ENCODE measurements at regions not wholly inside any gene's neighbourhood (a gene's known extent, or its start where the extent isn't known, plus 50 kb on each side); places are given as distances from the start of the nearest gene placed in this dataset.

GRCh38 chr12:125966641-125967040, 901.4 kb downstream of the AACS start:
- no peak for TF ChIP-seq CTCF (IDR thresholded peaks at IDR 0.05; ENCODE audit: insufficient read depth, low read length, poor library complexity, severe bottlenecking)
- no peaks in the 10 kb centered on the region for H3K27me3 ChIP-seq (ENCODE audit: control insufficient read depth, insufficient read depth, low read length)
- no peak for DNase-seq (ENCODE audit: low read depth)
- H3K36me3 ChIP-seq (ENCODE audit: control insufficient read depth, insufficient read depth, low read length): no peaks in the 10 kb centered on the region
- no peak overlapping the region for H3K4me3 ChIP-seq (ENCODE audit: low read depth, low read length)

GRCh38 chr12:125968413-125968812, 903.2 kb downstream of the AACS start:
- no peaks in the 10 kb centered on the region for H3K36me3 ChIP-seq (ENCODE audit: control insufficient read depth, insufficient read depth, low read length)
- TF ChIP-seq CTCF (IDR thresholded peaks at IDR 0.05; ENCODE audit: insufficient read depth, low read length, poor library complexity, severe bottlenecking): no peak

GRCh38 chr12:125971981-125972380, 906.7 kb downstream of the AACS start:
- Histone ChIP-seq H3K36me3 (ENCODE audit: control insufficient read depth, insufficient read depth, low read length) (no peaks in the 10 kb centered on the region), H3K4me3 (ENCODE audit: low read depth, low read length) (no peak overlapping the region), H3K27me3 (ENCODE audit: control insufficient read depth, insufficient read depth, low read length) (no peaks in the 10 kb centered on the region)
- DNase-seq (ENCODE audit: low read depth): no peak
- TF ChIP-seq CTCF (IDR thresholded peaks at IDR 0.05; ENCODE audit: insufficient read depth, low read length, poor library complexity, severe bottlenecking): no peak

More at GRCh38 chr12:125968413-125968812, 903.2 kb downstream of the AACS start:
- Histone ChIP-seq H3K4me3 (ENCODE audit: low read depth, low read length) (no peak overlapping the region), H3K27me3 (ENCODE audit: control insufficient read depth, insufficient read depth, low read length) (no peaks in the 10 kb centered on the region)
- DNase-seq (ENCODE audit: low read depth): no peak

GRCh38 chr12:125978286-125978685, 913.1 kb downstream of the AACS start:
- Histone ChIP-seq H3K4me3 (ENCODE audit: low read depth, low read length) (no peak overlapping the region), H3K36me3 (ENCODE audit: control insufficient read depth, insufficient read depth, low read length) (no peaks in the 10 kb centered on the region), H3K27me3 (ENCODE audit: control insufficient read depth, insufficient read depth, low read length) (no peaks in the 10 kb centered on the region)
- no peak for DNase-seq (ENCODE audit: low read depth)
- no peak for TF ChIP-seq CTCF (IDR thresholded peaks at IDR 0.05; ENCODE audit: insufficient read depth, low read length, poor library complexity, severe bottlenecking)

- H3K4me3 ChIP-seq (ENCODE audit: low read depth, low read length): no peak overlapping the region
- TF ChIP-seq CTCF (IDR thresholded peaks at IDR 0.05; ENCODE audit: insufficient read depth, low read length, poor library complexity, severe bottlenecking): no peak
- H3K36me3 ChIP-seq (ENCODE audit: control insufficient read depth, insufficient read depth, low read length): no peaks in the 10 kb centered on the region
- H3K27me3 ChIP-seq (ENCODE audit: control insufficient read depth, insufficient read depth, low read length): no peaks in the 10 kb centered on the region
- DNase-seq (ENCODE audit: low read depth): no peak
These were observed 916.5 kb downstream of the AACS start for GRCh38 chr12:125981610-125982253.
